ENCODE measurements at regions not wholly inside any gene's neighbourhood (a gene's known extent, or its start where the extent isn't known, plus 50 kb on each side); places are given as distances from the start of the nearest gene placed in this dataset.

DNA sequence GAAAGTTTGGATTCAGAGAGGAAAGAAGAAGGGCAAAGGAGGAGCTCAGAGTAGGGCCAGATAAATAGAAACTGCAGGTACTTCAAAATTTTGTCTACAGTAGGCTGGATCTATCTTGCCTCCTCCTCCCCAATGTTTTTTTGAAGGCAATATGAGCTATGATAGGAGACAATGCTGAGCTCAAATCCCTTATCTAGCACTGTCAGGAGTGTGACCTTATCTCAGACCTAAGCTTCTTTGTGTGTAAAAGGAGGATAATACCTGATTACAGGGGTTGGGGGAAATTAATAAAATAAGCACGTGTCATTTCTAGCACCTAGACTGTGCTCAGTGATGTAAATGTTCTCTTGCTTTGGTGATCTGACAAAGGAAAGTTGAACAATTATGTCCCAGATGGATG is 137.8 kb upstream of the CD180 start:
- Histone ChIP-seq H4K20me1 (ENCODE audit: insufficient read depth, low read length) (no peaks in the 10 kb centered on the region), H3K9ac (ENCODE audit: low read length) (no peak overlapping the region), H3K36me3 (ENCODE audit: insufficient read depth, low read length) (no peaks in the 10 kb centered on the region), H2AFZ (ENCODE audit: low read depth, low read length) (no peak overlapping the region), H3K79me2 (ENCODE audit: insufficient read depth, low read length) (no peaks in the 10 kb centered on the region), H3K27me3 (ENCODE audit: insufficient read depth, low read length) (no peaks in the 10 kb centered on the region), H3K27ac (ENCODE audit: low read depth, low read length) (no peak overlapping the region), H3K9me3 (ENCODE audit: insufficient read depth, low read depth, low read length) (no peaks in the 10 kb centered on the region), H3K4me3 (ENCODE audit: insufficient read depth, low read depth, low read length) (no peak overlapping the region), H3K4me1 (ENCODE audit: insufficient read depth, low read length) (no peaks in the 10 kb centered on the region), H3K4me2 (ENCODE audit: low read length) (no peak overlapping the region)
- no peak overlapping the region for H3K4me3 Mint-ChIP-seq (ENCODE audit: unreplicated experiment)
- TF ChIP-seq EZH2 (IDR thresholded peaks at IDR 0.05; ENCODE audit: insufficient read depth, low read length), result no peak
- TF ChIP-seq, protein P1, sequence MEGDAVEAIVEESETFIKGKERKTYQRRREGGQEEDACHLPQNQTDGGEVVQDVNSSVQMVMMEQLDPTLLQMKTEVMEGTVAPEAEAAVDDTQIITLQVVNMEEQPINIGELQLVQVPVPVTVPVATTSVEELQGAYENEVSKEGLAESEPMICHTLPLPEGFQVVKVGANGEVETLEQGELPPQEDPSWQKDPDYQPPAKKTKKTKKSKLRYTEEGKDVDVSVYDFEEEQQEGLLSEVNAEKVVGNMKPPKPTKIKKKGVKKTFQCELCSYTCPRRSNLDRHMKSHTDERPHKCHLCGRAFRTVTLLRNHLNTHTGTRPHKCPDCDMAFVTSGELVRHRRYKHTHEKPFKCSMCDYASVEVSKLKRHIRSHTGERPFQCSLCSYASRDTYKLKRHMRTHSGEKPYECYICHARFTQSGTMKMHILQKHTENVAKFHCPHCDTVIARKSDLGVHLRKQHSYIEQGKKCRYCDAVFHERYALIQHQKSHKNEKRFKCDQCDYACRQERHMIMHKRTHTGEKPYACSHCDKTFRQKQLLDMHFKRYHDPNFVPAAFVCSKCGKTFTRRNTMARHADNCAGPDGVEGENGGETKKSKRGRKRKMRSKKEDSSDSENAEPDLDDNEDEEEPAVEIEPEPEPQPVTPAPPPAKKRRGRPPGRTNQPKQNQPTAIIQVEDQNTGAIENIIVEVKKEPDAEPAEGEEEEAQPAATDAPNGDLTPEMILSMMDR (IDR thresholded peaks at IDR 0.05; ENCODE audit: insufficient read depth, low read depth, low read length), result no peak
- DNase-seq (ENCODE audit: low read depth) (no peak), FAIRE-seq (no peak)
- no peaks in the 10 kb centered on the region for H3K27me3 Mint-ChIP-seq (ENCODE audit: low read depth, unreplicated experiment)
- H3K4me1 Mint-ChIP-seq (ENCODE audit: low read depth, unreplicated experiment), result no peaks in the 10 kb centered on the region
- H3K9me3 Mint-ChIP-seq (ENCODE audit: unreplicated experiment), result no peaks in the 10 kb centered on the region
- H3K36me3 Mint-ChIP-seq (ENCODE audit: low read depth, unreplicated experiment), result no peaks in the 10 kb centered on the region
- no peak overlapping the region for H3K27ac Mint-ChIP-seq (ENCODE audit: unreplicated experiment)

DNA sequence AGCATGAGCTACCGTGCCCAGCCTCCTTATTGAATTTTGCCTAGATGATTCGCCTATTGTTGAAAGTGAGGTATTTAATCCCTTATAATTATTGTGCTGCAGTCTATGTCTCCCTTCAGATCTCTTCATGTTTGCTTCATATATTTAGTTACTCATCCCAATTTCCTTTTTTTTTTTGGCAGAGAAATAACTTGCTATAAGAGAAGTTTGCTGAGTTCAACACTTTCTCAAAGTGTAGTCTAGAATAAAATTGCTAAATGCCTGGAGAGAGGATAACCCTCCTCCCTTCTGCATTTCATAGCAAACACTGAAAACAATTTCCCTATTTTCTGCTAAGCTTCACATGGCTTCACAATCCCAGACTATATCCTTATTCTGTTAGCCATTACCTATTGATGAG is 136.6 kb upstream of the CD180 start:
- no peaks in the 10 kb centered on the region for H3K36me3 ChIP-seq (ENCODE audit: insufficient read depth, low read length)
- H3K9ac ChIP-seq (ENCODE audit: low read length), result no peak overlapping the region
- FAIRE-seq (no peak), DNase-seq (ENCODE audit: low read depth) (no peak)
- no peaks in the 10 kb centered on the region for H3K79me2 ChIP-seq (ENCODE audit: insufficient read depth, low read length)
- H3K27me3 ChIP-seq (ENCODE audit: insufficient read depth, low read length), result no peaks in the 10 kb centered on the region
- Mint-ChIP-seq H3K27me3 (ENCODE audit: low read depth, unreplicated experiment) (no peaks in the 10 kb centered on the region), H3K27ac (ENCODE audit: unreplicated experiment) (no peak overlapping the region), H3K4me3 (ENCODE audit: unreplicated experiment) (no peak overlapping the region), H3K4me1 (ENCODE audit: low read depth, unreplicated experiment) (no peaks in the 10 kb centered on the region), H3K36me3 (ENCODE audit: low read depth, unreplicated experiment) (no peaks in the 10 kb centered on the region), H3K9me3 (ENCODE audit: unreplicated experiment) (no peaks in the 10 kb centered on the region)
- H3K4me2 ChIP-seq (ENCODE audit: low read length), result no peak overlapping the region
- no peak overlapping the region for H3K4me3 ChIP-seq (ENCODE audit: insufficient read depth, low read depth, low read length)
- H3K4me1 ChIP-seq (ENCODE audit: insufficient read depth, low read length), result no peaks in the 10 kb centered on the region
- no peaks in the 10 kb centered on the region for H3K9me3 ChIP-seq (ENCODE audit: insufficient read depth, low read depth, low read length)
- TF ChIP-seq, protein P1 (IDR thresholded peaks at IDR 0.05; ENCODE audit: insufficient read depth, low read depth, low read length), result no peak
- TF ChIP-seq EZH2 (IDR thresholded peaks at IDR 0.05; ENCODE audit: insufficient read depth, low read length), result no peak
- H4K20me1 ChIP-seq (ENCODE audit: insufficient read depth, low read length), result no peaks in the 10 kb centered on the region
- H2AFZ ChIP-seq (ENCODE audit: low read depth, low read length), result no peak overlapping the region
- H3K27ac ChIP-seq (ENCODE audit: low read depth, low read length), result no peak overlapping the region

DNA sequence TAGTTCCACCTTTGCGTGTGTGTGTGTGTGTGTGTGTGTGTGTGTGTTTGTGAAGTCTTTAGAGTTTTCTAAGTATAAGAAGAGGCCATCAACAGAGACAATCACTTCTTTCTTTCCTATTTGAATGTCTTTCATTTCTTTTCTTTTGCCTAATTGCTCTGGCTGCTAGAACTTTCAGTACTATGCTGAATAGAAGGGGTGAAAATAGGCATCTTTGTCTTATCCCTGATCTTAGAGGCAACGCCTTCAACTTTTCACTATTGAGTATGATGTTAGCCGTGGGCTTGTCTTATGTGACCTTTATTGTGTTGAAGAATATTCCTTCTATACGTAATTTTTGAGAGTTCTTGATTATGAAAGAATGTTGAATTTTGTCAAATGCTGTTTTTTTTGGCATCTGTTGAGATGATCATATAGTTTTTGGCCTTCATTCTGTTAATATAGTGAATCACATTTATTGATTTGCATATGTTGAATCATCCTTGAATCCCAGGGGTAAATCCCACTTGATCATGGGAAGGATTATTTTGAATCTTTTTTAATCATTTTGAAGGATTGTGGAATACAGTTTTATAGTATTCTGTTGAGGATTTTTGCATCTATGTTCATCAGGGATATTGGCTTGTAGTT is 134.8 kb upstream of the CD180 start:
- Mint-ChIP-seq H3K4me1 (ENCODE audit: low read depth, unreplicated experiment) (no peaks in the 10 kb centered on the region), H3K27ac (ENCODE audit: unreplicated experiment) (no peak overlapping the region), H3K36me3 (ENCODE audit: low read depth, unreplicated experiment) (no peaks in the 10 kb centered on the region), H3K9me3 (ENCODE audit: unreplicated experiment) (no peaks in the 10 kb centered on the region), H3K4me3 (ENCODE audit: unreplicated experiment) (no peak overlapping the region), H3K27me3 (ENCODE audit: low read depth, unreplicated experiment) (no peaks in the 10 kb centered on the region)
- H3K27me3 ChIP-seq (ENCODE audit: insufficient read depth, low read length), result no peaks in the 10 kb centered on the region
- no peak overlapping the region for H3K9ac ChIP-seq (ENCODE audit: low read length)
- no peak for FAIRE-seq
- H3K36me3 ChIP-seq (ENCODE audit: insufficient read depth, low read length), result no peaks in the 10 kb centered on the region
- H3K4me3 ChIP-seq (ENCODE audit: insufficient read depth, low read depth, low read length), result no peak overlapping the region
- H3K4me2 ChIP-seq (ENCODE audit: low read length), result no peak overlapping the region
- H3K27ac ChIP-seq (ENCODE audit: low read depth, low read length), result no peak overlapping the region
- no peaks in the 10 kb centered on the region for H4K20me1 ChIP-seq (ENCODE audit: insufficient read depth, low read length)
- H3K9me3 ChIP-seq (ENCODE audit: insufficient read depth, low read depth, low read length), result no peaks in the 10 kb centered on the region
- H3K79me2 ChIP-seq (ENCODE audit: insufficient read depth, low read length), result no peaks in the 10 kb centered on the region
- H3K4me1 ChIP-seq (ENCODE audit: insufficient read depth, low read length), result no peaks in the 10 kb centered on the region
- DNase-seq (ENCODE audit: low read depth), result no peak
- TF ChIP-seq EZH2 (IDR thresholded peaks at IDR 0.05; ENCODE audit: insufficient read depth, low read length), result no peak
- TF ChIP-seq, protein P1 (IDR thresholded peaks at IDR 0.05; ENCODE audit: insufficient read depth, low read depth, low read length), result no peak
- H2AFZ ChIP-seq (ENCODE audit: low read depth, low read length), result no peak overlapping the region

All from astrocyte (in vitro differentiated cells and primary cell).